KMS-11 (cell line): ENCODE measurements at regions not wholly inside any gene's neighbourhood (a gene's known extent, or its start where the extent isn't known, plus 50 kb on each side); places are given as distances from the start of the nearest gene placed in this dataset.

ENCODE experiments used
- H2AFZ ChIP-seq: fragments of 200-600 bp; sonication (generic); 2 replicates; pipeline ENCODE4 v1.6.1; 2016; ENCODE audit warnings: antibody characterized with exemption, mixed run types, low read depth
- H3K27ac ChIP-seq: fragments of 200-600 bp; sonication (generic); 2 replicates; pipeline ENCODE4 v1.6.1; 2016; ENCODE audit warnings: mild to moderate bottlenecking, mixed run types
- H3K27me3 ChIP-seq: fragments of 200-600 bp; sonication (generic); 2 replicates; pipeline ENCODE4 v1.6.1; 2017; ENCODE audit warnings: mild to moderate bottlenecking, low read depth, mixed run types, moderate library complexity; ENCODE audit not compliant: insufficient read depth
- H3K36me3 ChIP-seq: fragments of 200-600 bp; sonication (generic); 2 replicates; pipeline ENCODE4 v1.6.1; 2017; ENCODE audit warnings: mild to moderate bottlenecking, mixed run types; ENCODE audit not compliant: insufficient read depth
- H3K4me1 ChIP-seq: fragments of 200-600 bp; sonication (generic); 2 replicates; pipeline ENCODE4 v1.6.1; 2016; ENCODE audit warnings: mild to moderate bottlenecking, low read depth, mixed run types; ENCODE audit not compliant: poor library complexity, severe bottlenecking
- H3K4me2 ChIP-seq: fragments of 200-600 bp; sonication (generic); 2 replicates; pipeline ENCODE4 v1.7.0; 2016; ENCODE audit warnings: mild to moderate bottlenecking, mixed run types
- H3K4me3 ChIP-seq: fragments of 200-600 bp; sonication (generic); IDR thresholded peaks from 2 replicates; pipeline ENCODE4 v1.6.1; 2017; ENCODE audit warnings: low read depth, low read length, mixed read lengths; ENCODE audit not compliant: insufficient read depth
- H3K79me2 ChIP-seq: fragments of 200-600 bp; sonication (generic); 2 replicates; pipeline ENCODE4 v1.6.1; 2016; ENCODE audit warnings: low read depth, mixed run types; ENCODE audit not compliant: insufficient read depth
- H3K9ac ChIP-seq: fragments of 200-600 bp; sonication (generic); 2 replicates; pipeline ENCODE4 v1.6.1; 2016; ENCODE audit warnings: mild to moderate bottlenecking, mixed run types
- H4K20me1 ChIP-seq: fragments of 200-600 bp; sonication (generic); 2 replicates; pipeline ENCODE4 v1.6.1; 2016; ENCODE audit warnings: mild to moderate bottlenecking, mixed run types; ENCODE audit not compliant: insufficient read depth
- CTCF ChIP-seq: fragments of 200-600 bp; sonication (generic); conservative IDR thresholded peaks from 2 replicates; pipeline ENCODE4 v1.6.1; 2017; ENCODE audit warnings: low read depth, mild to moderate bottlenecking, antibody characterized with exemption, low read length, moderate library complexity, mixed read lengths

GRCh38 chr2:146806364-146807005, 1038.3 kb upstream of the ACVR2A start:
- Histone ChIP-seq H3K9ac (no peak overlapping the region), H3K4me3 (no peak overlapping the region), H3K36me3 (no peaks in the 10 kb centered on the region), H3K79me2 (no peaks in the 10 kb centered on the region), H3K27ac (no peak overlapping the region), H3K27me3 (no peaks in the 10 kb centered on the region), H2AFZ (no peak overlapping the region), H4K20me1 (no peaks in the 10 kb centered on the region), H3K4me1 (no peaks in the 10 kb centered on the region), H3K4me2 (no peak overlapping the region)
- no peak for TF ChIP-seq CTCF

GRCh38 chr2:146804288-146804687, 1040.5 kb upstream of the ACVR2A start:
- H3K4me1 ChIP-seq, result no peaks in the 10 kb centered on the region
- no peaks in the 10 kb centered on the region for H4K20me1 ChIP-seq
- no peak overlapping the region for H3K9ac ChIP-seq
- TF ChIP-seq CTCF, result no peak
- no peak overlapping the region for H3K4me2 ChIP-seq
- no peaks in the 10 kb centered on the region for H3K79me2 ChIP-seq
- no peak overlapping the region for H2AFZ ChIP-seq
- no peaks in the 10 kb centered on the region for H3K36me3 ChIP-seq
- no peak overlapping the region for H3K4me3 ChIP-seq
- no peaks in the 10 kb centered on the region for H3K27me3 ChIP-seq
- no peak overlapping the region for H3K27ac ChIP-seq

- H4K20me1 ChIP-seq, result no peaks in the 10 kb centered on the region
- no peak overlapping the region for H2AFZ ChIP-seq
- TF ChIP-seq CTCF, result no peak
- H3K4me1 ChIP-seq, result no peaks in the 10 kb centered on the region
- no peaks in the 10 kb centered on the region for H3K36me3 ChIP-seq
- H3K27me3 ChIP-seq, result no peaks in the 10 kb centered on the region
- H3K79me2 ChIP-seq, result no peaks in the 10 kb centered on the region
- H3K4me3 ChIP-seq, result no peak overlapping the region
- H3K4me2 ChIP-seq, result no peak overlapping the region
- H3K9ac ChIP-seq, result no peak overlapping the region
- no peak overlapping the region for H3K27ac ChIP-seq
These were observed 1042.9 kb upstream of the ACVR2A start for GRCh38 chr2:146801886-146802285.

- Histone ChIP-seq H3K79me2 (no peaks in the 10 kb centered on the region), H4K20me1 (no peaks in the 10 kb centered on the region), H3K4me1 (no peaks in the 10 kb centered on the region), H3K27ac (no peak overlapping the region), H3K4me3 (no peak overlapping the region), H3K4me2 (no peak overlapping the region), H3K27me3 (no peaks in the 10 kb centered on the region), H3K36me3 (no peaks in the 10 kb centered on the region), H2AFZ (no peak overlapping the region), H3K9ac (no peak overlapping the region)
- TF ChIP-seq CTCF, result no peak
These were observed 1058.4 kb upstream of the ACVR2A start for GRCh38 chr2:146786396-146786795.
